ENCODE measurements at regions not wholly inside any gene's neighbourhood (a gene's known extent, or its start where the extent isn't known, plus 50 kb on each side); places are given as distances from the start of the nearest gene placed in this dataset.

- DNase-seq (ENCODE audit: low spot score) = no peak
- Histone ChIP-seq H3K36me3 (no peaks in the 10 kb centered on the region), H3K4me3 (no peak overlapping the region), H3K79me2 (ENCODE audit: low read depth) (no peaks in the 10 kb centered on the region), H3K27me3 (no peaks in the 10 kb centered on the region), H3K9ac (no peak overlapping the region), H2AFZ (replicated peaks) (peak overlapping the region; percentile 67), H3K27ac (no peak overlapping the region), H3K9me3 (ENCODE audit: low read depth) (no peaks in the 10 kb centered on the region), H3K4me2 (no peak overlapping the region), H4K20me1 (ENCODE audit: low read depth) (no peaks in the 10 kb centered on the region), H3K4me1 (no peaks in the 10 kb centered on the region), H3F3A (ENCODE audit: low read depth) (no peaks in the 10 kb centered on the region)
- H3K27ac Mint-ChIP-seq = no peak overlapping the region
- H3K4me3 Mint-ChIP-seq = no peak overlapping the region
- H3K4me1 Mint-ChIP-seq = no peaks in the 10 kb centered on the region
- no peaks in the 10 kb centered on the region for H3K36me3 Mint-ChIP-seq
- H3K9me3 Mint-ChIP-seq = no peaks in the 10 kb centered on the region
- TF ChIP-seq EZH2phosphoT487 (IDR thresholded peaks at IDR 0.05) (no peak), EZH2 (IDR thresholded peaks at IDR 0.05) (no peak)
- TF ChIP-seq, protein P1, sequence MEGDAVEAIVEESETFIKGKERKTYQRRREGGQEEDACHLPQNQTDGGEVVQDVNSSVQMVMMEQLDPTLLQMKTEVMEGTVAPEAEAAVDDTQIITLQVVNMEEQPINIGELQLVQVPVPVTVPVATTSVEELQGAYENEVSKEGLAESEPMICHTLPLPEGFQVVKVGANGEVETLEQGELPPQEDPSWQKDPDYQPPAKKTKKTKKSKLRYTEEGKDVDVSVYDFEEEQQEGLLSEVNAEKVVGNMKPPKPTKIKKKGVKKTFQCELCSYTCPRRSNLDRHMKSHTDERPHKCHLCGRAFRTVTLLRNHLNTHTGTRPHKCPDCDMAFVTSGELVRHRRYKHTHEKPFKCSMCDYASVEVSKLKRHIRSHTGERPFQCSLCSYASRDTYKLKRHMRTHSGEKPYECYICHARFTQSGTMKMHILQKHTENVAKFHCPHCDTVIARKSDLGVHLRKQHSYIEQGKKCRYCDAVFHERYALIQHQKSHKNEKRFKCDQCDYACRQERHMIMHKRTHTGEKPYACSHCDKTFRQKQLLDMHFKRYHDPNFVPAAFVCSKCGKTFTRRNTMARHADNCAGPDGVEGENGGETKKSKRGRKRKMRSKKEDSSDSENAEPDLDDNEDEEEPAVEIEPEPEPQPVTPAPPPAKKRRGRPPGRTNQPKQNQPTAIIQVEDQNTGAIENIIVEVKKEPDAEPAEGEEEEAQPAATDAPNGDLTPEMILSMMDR (IDR thresholded peaks at IDR 0.05) = no peak
- peaks cover 4% of the 10 kb centered on the region for H3K27me3 Mint-ChIP-seq (ENCODE audit: insufficient read depth, low read depth)
Measured at GRCh38 chr6:127015858-127016257, 102.6 kb upstream of the RSPO3 start.

DNA sequence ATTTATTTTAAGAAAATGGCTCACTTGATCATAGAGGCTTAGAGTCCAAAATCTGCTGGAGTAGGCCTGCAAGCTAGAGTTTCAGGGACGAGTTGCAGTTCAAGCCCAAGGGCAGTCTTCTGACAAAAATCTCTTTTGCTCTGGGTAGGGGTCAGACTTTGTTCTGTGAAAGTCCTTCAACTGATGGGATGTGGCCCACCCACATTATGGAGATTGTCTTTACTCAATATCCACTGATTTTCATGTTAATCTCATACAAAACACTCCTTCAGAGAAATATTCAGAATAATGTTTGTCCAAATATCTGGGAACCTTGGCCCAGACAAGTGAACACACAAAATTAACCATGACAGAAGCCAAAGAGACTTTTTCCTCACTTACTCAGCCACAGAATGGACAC is 98.6 kb upstream of the RSPO3 start:
- TF ChIP-seq EZH2 (IDR thresholded peaks at IDR 0.05) = no peak
- TF ChIP-seq, protein P1 (IDR thresholded peaks at IDR 0.05) = no peak
- no peak for TF ChIP-seq EZH2phosphoT487 (IDR thresholded peaks at IDR 0.05)
- no peaks in the 10 kb centered on the region for H4K20me1 ChIP-seq (ENCODE audit: low read depth)
- H3K9ac ChIP-seq = no peak overlapping the region
- DNase-seq (ENCODE audit: low spot score) = no peak
- no peaks in the 10 kb centered on the region for H3K36me3 ChIP-seq
- no peaks in the 10 kb centered on the region for H3F3A ChIP-seq (ENCODE audit: low read depth)
- Mint-ChIP-seq H3K27ac (no peak overlapping the region), H3K27me3 (ENCODE audit: insufficient read depth, low read depth) (no peaks in the 10 kb centered on the region), H3K9me3 (no peaks in the 10 kb centered on the region), H3K36me3 (no peaks in the 10 kb centered on the region), H3K4me3 (no peak overlapping the region), H3K4me1 (no peaks in the 10 kb centered on the region)
- H3K4me2 ChIP-seq = no peak overlapping the region
- no peak overlapping the region for H2AFZ ChIP-seq (replicated peaks)
- no peak overlapping the region for H3K27ac ChIP-seq
- H3K9me3 ChIP-seq (ENCODE audit: low read depth) = no peaks in the 10 kb centered on the region
- no peaks in the 10 kb centered on the region for H3K4me1 ChIP-seq
- H3K27me3 ChIP-seq = no peaks in the 10 kb centered on the region
- no peak overlapping the region for H3K4me3 ChIP-seq
- H3K79me2 ChIP-seq (ENCODE audit: low read depth) = no peaks in the 10 kb centered on the region

DNA sequence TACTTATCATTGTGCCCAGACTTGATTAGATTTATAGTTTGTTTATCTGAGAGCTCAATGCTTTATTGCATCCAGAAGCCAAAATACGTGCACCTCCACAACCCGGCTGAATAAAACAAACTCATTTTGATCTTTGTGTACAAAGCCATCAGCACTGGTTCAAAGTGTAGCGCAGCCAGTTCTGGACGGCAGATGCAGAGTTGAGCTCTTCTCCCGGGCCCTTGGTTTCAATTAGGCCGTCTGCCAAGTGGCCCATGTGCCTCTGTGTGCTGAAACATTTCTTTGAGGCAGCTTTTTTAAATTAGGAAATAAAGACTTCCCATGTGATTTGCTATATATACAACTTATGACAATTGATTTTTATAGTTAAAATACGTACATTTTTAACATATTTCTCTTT is 96.2 kb upstream of the RSPO3 start:
- DNase-seq (ENCODE audit: low spot score) = no peak
- Histone ChIP-seq H3K27ac (no peak overlapping the region), H3K4me2 (no peak overlapping the region), H2AFZ (replicated peaks) (no peak overlapping the region), H3K9ac (no peak overlapping the region), H4K20me1 (ENCODE audit: low read depth) (no peaks in the 10 kb centered on the region), H3F3A (ENCODE audit: low read depth) (no peaks in the 10 kb centered on the region), H3K4me3 (no peak overlapping the region), H3K79me2 (ENCODE audit: low read depth) (no peaks in the 10 kb centered on the region), H3K36me3 (no peaks in the 10 kb centered on the region), H3K4me1 (no peaks in the 10 kb centered on the region), H3K27me3 (no peaks in the 10 kb centered on the region), H3K9me3 (ENCODE audit: low read depth) (no peaks in the 10 kb centered on the region)
- no peak overlapping the region for H3K27ac Mint-ChIP-seq
- no peaks in the 10 kb centered on the region for H3K4me1 Mint-ChIP-seq
- H3K27me3 Mint-ChIP-seq (ENCODE audit: insufficient read depth, low read depth) = no peaks in the 10 kb centered on the region
- TF ChIP-seq EZH2 (IDR thresholded peaks at IDR 0.05) (no peak), EZH2phosphoT487 (IDR thresholded peaks at IDR 0.05) (no peak)
- TF ChIP-seq, protein P1 (IDR thresholded peaks at IDR 0.05) = no peak
- H3K9me3 Mint-ChIP-seq = no peaks in the 10 kb centered on the region
- no peaks in the 10 kb centered on the region for H3K36me3 Mint-ChIP-seq
- H3K4me3 Mint-ChIP-seq = no peak overlapping the region

Data from neural progenitor cell (in vitro differentiated cells).